ENCODE measurements at regions not wholly inside any gene's neighbourhood (a gene's known extent, or its start where the extent isn't known, plus 50 kb on each side); places are given as distances from the start of the nearest gene placed in this dataset.
A peak's percentile ranks its signal among the peaks of the same experiment; 100 is the strongest.

DNA sequence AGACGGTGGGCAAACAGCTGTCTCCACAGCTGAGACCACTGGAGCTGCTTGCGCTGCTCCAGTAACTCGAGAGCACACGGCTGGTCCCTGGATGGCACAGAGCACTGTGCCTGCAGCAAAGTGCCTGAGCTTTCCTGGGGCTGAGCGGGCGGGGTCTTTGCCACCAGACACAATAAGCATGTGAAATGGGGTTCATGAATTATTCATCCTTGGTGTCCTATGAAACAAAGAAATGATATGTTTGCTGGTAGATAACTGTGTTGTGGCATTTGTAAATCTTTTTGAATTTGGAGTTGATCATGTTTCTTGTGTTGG is 151.7 kb upstream of the MPDZ start:
- no peak for DNase-seq

DNA sequence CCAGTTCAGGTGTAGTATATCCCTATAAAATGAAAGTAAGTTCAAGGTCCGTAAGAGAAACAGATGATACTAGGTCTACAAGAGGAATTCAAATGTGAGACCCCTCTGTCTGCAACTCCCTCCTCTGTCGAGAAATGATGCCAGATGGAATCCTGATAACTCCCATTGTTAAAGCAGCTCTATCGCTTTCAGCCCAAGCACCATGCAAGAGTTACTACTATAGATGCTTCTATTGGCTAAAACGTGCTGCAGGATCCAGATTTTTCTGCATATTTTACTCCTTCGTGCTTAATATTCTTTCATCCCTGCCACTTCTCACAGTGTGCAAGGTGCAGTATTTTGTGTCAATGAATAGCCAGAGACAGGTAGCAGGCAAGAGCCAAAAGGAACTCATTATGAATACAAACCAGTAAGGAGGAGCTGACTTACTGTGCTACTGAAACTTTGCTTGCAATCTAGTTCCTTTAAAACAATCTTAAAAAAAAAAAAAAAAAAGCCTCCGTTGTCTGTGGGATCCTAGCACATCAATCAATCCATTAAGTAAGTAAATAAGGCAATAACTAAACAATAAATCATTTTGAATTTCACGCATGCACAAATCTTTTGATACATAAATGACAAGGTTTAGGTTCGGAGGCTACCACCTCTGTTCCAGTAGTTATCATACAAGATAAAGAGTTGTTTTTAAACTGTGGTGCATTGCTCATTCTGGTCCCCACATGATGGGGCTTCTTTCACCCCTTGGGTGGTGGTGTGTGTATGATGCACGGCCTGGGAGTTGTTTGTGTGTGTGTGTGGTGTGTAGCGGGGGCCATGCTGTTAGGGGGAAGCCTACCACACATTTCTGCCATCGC is 151.1 kb upstream of the MPDZ start:
- no peak for DNase-seq

DNA sequence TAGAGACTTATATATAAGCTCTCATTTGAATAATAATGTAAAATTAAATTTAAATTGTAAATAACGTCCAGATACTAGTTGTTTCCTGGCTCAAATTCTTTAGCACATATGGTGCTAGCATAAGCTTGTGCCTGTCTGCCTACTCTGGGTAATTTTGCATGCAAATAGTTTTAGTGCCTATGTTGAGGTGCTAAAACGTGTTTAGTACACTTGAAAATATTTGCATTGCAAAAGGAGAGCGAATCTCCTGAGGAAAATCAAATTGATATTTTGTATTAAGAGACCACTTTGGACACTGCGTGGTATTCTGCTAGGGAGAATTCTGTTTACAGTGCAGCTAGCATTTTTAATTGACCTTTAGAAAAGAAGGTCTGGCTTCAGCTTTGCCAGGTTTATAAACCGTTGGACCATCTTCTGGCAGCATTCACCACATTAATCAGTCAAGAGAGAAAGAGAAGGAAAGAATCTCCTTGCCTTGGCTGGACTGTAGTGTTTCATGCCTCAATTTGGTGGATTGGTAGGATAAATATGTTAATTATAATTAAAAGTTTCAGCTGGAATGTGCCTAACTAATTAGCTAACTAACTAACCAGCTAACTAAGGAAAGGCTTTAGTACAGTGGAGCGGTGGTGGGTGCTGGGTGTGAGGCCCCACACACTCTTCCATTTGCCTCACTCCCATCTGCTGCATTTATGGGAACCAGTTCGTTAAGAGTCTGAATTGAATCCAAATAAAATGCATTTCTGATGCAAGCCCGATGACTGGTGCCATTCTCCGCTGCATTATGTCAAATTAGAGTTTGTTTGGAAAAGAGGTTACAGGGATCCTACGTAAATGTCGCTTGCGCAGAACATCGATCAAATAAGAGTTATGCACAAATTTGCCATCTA is 150.1 kb upstream of the MPDZ start:
- no peak for DNase-seq

DNA sequence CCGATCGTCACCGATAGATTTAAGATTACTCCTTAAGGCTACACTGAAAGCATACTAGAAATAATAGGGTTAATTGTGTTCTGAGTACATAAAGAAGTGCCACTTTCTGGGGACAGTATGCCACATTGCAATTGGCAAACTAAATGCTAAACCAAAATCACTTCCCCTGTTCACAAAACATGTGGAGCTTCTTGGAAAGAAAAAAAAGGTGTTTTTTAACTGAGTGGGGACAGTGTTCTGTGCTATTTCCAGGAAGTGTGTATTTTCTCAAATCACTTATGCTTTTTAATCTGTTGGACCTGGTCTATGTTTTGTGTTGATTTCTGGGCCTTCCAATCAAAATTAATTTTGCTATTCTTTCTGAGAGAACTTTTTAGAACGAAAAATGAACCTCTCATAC is 149.3 kb upstream of the MPDZ start:
- no peak for DNase-seq

DNA sequence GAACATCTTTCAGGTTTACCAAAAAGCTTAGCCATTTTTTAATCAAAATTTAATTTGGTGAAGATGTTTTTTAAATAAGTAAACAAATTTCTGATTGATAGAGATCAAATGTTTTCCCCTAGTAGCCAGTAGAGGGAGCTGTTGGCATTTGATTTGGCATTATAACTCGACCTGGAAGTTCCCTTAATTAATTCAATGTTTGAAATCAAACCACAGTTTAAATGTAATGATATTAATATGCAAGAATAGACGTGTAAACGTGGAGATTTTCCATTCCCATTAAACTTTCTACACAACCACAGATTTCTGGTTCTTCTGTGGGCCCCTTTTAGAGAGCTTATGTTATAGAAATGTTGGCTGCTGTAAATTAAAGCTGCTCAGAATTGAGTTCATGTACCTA is 148.1 kb upstream of the MPDZ start:
- peak in 1 of 5 experiments; percentile 24 for DNase-seq

DNA sequence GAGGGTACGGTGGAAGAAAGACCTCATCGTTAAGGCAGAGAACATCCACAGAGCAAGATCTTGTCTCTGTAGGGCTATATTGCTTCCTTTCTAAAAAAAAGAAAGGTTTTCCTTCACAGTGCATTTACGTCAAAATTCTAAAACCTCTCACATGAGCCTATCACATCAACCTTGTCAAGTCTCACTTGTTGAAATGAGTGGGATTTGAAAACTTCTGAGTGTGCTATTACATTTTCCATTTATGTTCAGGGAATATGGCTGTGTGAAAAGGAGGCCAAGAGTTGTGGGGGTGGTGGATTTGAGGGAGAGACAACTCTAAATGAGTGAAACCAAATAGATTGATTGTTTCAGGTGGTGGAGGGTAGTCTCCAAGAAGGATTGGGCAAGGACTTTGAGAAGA is 147.1 kb upstream of the MPDZ start:
- DNase-seq: no peak

DNA sequence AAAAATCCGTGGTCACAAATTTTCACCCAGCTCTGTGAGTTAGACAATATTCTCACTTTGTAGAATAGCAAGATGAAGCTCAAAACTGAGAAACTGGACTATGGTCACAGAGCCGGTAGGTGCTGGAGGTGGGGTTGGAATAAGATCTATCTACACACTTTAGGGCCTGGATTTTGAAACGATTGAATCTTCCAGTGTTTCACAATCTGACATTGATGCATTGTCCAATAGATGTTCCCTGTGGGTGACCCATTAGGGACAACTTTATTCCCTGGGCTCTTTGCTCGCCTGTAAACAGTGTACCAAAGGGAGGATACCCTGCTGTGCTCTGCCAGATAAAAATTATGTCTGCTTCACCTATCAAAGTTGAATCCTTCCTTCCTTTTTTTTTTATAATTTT is 145.4 kb upstream of the MPDZ start:
- DNase-seq: no peak

DNA sequence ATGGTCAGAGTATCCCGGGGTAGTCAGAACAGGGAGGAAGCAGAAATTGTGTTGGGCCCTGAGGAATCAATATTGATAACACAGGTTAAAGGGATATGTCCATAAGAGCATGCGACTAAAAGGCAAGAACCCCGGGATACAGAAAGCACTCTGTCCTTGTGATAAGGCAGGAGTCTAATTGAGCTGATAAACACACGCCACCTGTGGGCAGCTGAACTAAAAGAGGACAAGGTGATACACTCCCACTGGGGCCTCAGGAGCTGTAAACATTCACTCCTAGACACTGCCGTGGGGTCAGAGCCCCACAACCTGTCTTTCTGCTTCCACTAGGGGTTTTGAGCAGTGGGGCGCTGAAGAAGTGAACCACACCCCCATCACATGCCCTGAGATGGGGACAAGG is 144.7 kb upstream of the MPDZ start:
- no peak for DNase-seq

DNA sequence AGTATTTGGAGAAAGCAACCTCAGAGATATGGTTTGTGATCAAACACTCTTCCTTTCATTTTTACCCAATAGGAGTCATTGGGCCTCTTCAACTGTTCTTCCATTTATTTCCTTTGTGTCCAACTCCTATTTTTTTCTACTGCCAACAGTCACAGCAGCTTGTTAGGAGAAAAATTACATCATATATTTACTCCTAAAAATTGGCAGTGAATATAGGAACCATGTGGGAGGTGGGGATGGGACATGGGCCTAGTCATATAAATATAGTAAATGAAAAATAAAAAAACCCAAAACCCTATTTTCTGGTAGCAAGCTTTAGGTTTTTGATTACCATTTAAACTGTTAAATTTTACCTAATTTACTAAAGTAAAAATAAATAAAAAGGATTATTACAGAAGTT is 134.9 kb upstream of the MPDZ start:
- DNase-seq: no peak

DNA sequence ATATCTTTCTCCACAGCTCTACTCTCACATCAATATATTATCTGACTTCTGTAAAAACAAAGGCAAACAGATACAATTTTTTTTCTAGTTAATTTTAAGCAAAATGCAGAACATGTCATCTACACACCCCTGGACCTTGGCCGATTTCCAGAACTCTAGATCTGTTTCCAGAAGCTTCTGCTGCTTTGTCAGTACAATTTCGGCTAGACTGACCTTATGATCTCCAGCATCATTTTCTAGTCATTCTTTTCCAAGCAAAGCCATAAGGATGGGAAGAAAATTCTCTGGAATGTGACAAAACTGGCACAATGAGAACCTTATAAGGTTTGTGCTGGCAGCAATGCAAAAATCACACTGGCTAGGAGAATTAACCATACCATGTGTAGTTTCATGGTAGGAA is 132.8 kb upstream of the MPDZ start:
- no peak for DNase-seq

DNA sequence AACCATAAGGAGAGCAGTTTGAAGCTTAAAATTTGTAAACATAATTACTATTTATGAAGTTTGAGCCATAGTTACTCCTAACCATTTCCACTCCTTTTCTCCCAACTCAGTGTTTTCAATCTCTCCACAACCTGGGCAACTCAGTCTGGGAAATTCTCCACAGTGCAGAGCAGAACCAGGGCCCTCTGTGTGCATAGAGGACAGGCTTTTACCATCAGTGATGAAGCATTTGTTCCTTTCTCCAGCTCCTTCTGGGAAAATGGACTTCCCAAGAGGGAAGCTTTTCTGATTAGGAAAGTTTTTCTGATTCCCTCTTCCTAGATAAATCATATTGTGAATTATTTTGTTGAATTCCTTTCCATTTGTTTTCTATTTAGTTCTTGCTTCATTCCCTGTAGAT is 132.3 kb upstream of the MPDZ start:
- no peak for DNase-seq

DNA sequence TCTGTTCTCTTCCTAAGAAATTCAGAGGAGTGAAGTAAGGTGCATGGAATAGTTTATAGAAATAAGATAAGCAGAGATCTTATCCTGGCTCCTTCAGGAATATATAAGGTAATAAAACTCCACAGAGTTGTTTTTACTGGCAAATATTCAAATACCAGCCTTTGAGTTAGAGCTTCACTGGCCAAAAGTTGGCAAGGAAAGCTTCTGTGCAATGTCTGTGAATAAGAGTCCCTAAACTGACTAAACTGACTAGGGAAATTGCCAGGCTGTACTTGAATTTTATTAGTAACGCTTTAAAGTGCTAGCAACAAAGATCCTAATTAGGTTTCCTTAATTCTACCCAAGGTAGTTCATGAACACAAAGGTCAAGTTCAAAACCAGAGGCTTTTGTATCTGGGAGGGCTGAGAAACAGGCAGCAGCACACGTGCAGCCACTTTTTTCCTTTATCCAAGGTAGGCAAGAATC is 131.1 kb upstream of the MPDZ start:
- no peak for DNase-seq

DNA sequence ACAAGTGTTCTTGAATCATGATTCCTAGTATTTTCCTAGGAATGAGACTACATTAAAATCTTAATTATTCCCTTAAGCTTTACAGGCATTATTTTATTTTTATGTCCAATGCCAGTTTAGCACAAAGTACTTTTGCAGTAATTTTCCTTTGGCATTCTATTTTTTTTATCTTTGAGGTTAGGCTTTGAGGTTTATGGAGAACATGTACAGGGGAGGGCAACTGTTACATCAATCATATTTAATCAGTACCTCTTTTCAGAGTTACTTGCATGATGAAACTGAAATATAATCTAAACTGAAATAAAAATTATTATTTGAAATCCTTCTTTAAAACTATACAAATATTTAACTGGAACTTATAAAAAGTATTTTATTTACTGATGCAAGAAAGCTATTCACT is 118.2 kb upstream of the MPDZ start:
- no peak for DNase-seq

DNA sequence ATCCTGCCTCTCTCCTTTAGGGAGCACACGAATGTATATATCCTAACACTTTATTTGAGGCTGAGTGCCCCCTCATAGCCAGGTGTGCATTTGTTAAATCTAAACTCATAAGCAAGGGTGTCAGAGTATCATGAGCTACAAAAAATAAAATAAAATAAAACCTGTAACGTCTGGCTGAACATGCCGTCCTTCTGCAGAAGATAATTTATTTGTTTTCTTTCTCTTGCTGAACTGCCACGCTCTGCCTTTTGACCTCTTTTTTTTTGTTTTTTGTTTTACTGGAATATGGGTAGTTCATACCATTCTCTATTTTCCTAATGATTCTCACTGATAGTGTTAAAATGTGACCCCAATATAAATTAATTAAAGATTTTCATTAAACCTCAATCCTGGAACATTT is 117.7 kb upstream of the MPDZ start:
- DNase-seq: no peak

DNA sequence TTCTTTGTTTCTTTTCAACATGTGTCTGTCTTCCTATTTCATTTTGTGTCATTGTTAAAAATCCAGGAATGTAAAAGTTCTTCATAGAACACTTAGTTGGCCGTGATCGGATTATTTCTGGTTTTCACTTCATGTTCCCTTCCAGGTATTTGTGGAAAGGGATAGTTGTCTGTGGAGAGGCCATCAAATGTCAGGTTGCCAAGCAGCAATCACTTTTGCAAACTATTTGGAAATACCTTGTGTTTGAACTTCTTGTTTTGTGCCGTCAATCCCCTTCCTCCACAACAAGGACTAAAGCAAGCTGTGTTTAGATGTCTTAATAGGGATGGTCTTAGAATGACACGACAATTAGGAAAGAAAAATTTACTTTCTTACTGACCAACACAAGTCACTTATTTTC is 116.9 kb upstream of the MPDZ start:
- DNase-seq: no peak

DNA sequence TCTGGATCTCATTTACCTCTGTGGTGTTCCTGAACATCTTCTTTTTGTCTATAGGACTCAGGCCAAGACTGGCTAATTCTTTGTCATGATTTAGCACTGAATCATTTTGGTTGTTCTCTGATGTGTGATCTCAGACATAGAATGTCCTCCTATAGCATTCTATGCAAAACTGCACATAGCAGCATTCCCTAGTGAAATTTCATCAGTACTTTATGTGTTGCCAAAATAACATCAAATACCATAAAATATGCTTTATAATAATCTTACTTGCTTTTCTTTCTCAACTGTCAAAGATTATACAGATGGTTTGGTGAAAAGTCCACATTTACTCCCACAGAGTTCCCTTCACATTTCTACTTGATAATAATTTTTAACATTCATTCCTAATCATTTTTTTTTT is 115.7 kb upstream of the MPDZ start:
- no peak for DNase-seq

DNA sequence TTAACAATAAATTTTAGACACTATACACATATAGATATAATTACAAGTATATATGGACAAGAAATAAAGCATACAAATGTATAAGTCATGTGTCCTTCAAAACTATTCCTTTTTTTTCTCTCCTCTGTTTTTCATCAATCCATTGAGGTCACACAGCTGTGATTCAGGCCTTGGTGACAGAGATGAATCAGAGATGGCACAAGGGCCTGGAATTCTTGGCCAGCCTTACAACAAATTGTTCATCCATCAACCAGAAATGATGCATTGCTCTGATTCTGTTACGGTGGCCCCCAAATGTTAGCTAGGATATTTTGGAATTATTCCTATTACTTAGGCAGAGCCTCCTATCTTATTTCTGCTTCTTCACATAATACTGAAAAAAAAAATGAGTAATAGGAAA is 108.7 kb upstream of the MPDZ start:
- DNase-seq: no peak

DNA sequence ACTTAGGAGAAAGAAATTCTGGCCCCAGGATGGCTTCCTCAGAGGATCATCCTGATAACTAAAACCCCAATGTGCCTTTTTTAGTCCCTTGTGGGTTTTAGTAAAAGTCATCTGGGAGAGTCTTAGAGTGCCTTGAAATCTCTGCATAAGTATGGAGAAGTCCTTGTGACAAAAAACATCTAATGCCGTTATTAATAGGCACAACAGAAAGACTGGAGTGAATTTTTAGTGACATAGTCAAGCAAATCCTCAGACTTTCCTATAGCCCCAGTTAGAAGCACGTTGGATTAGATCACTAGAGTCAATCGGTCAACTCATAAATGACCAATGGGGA is 108.2 kb upstream of the MPDZ start:
- DNase-seq: no peak

DNA sequence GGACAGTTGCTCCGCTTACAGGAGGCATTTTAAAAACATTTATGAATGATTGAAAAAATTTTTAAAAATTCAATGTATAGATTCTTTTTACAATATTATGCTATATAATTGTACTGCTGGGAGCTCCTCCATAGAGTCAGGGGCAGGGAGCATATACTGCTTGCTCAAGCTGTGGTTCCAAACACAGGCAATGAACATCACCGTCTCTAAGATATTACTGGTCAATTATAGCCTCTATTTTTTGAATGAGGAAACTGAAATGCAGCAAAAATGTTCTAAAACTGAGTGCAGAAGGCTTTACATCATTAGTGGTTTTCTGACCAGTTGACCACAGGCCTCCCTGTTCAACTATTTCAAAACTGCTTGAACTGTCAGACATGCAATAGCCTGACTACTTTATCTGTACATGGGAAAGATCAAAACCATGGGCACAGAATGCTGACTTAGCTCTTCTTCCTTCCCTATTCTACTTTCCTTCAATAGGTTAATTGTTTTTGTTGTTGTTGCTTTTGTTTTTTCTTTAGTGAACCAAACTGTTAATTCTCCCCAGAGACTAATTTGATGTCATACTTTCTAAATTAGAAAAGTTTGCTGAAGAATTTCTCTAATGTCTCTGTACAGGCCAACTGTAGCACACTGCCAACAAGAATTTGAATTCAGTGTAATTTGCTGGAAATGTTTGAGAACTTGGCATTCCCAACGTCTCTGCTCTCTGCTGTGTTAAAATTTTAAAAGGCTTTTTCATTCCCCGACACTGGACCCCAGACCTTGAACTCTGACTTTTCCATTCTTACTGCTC is 107.6 kb upstream of the MPDZ start:
- no peak for DNase-seq

DNA sequence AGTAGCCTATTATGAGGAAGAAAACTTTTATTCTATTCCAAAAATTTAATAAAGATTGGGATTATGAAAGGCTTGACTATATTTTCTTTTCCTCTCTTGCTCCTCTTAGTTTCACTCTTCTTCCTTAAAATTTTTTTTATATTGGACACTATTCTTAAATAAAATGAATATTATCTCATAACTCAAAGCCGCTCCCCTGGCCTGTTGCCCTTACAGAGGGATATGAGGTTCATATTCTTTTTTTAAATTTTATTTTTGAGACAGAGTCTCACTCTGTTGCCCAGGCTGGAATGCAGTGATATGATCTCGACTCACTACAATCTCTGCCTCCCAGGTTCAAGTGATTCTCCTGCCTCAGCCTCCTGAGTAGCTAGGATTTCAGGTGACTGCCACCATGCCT is 106.8 kb upstream of the MPDZ start:
- no peak for DNase-seq

DNA sequence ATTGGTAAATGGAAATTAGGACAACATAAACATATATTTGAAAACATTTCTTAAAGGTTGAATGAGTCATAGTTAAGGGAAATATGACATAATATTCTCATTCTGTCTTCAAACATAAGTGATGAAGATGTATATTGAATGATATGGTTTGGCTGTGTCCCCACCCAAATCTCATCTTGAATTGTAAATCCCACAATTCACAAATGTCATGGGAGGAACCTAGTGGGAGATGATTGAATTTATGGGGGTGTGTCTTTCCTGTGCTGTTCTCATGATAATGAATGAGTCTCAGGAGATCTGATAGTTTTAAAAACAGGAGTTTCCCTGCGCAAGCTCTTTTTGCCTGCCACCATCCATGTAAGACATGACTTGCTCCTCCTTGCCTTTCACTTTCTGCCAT is 104.4 kb upstream of the MPDZ start:
- no peak for DNase-seq

DNA sequence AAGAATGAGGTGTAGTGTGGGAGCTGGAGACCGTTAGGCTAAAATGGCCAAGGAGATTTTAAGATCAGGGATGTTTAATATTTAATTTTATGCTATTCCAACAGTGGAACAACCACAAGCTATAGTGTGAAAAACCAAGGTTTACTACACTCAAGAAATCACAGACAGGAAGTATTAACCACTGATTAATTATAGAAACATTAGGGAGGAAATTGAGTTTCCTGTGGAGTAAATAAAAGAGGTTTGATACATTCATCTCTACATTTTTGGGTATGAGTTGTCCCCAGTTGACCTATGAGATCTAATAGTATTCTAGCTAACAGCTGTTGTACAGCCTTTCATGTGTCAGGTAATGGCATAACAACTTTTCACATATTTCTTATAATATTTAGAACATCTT is 103.7 kb upstream of the MPDZ start:
- DNase-seq: no peak

DNA sequence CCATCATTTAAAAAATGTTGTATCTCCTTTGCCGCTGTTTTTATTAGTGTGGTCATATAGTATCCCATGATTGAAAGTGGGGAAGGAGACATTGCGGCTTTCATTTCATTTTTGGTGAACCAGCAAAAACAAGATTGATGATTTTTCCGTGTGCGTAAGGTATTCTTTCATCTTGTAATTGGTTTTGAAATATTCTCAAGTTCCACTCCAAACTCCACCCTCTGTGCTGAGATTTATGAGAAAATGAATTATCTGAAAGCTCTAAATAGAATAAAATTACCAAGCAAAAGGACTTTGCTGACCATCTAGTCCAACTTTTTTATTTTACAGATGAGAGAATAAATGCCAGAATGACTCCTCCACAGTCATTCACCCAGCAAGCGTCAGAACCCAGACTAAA is 103.1 kb upstream of the MPDZ start:
- no peak for DNase-seq

DNA sequence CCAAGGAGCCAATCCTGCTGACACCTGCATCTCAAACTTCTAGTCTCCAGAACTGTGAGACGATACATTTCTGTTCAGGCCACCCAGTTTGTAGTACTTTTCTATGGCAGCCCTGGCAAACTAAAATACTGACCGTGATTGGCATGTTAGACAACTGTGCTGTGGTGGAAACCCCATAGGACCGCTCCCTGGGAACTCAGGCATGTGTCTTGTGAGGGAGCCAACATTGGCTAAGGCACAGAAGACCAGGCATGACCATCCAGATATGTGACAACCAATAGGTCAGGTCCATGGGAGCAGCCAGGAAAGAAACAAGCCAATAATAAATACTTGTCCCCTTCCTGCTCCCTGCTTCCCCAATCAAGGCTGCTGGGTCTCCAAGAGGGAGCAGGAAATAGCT is 101.4 kb upstream of the MPDZ start:
- no peak for DNase-seq

Data from T-helper 2 cell (primary cell).